ENCODE measurements at regions not wholly inside any gene's neighbourhood (a gene's known extent, or its start where the extent isn't known, plus 50 kb on each side); places are given as distances from the start of the nearest gene placed in this dataset.

- DNase-seq (ENCODE audit: insufficient read length, low spot score) (no peak), FAIRE-seq (no peak)
Observed at GRCh38 chr3:13249664-13250390, 170.3 kb downstream of the NUP210 start.

- no peak for DNase-seq (ENCODE audit: insufficient read length, low spot score)
- FAIRE-seq: no peak
Observed at GRCh38 chr3:13248640-13249039, 171.5 kb downstream of the NUP210 start.

DNA sequence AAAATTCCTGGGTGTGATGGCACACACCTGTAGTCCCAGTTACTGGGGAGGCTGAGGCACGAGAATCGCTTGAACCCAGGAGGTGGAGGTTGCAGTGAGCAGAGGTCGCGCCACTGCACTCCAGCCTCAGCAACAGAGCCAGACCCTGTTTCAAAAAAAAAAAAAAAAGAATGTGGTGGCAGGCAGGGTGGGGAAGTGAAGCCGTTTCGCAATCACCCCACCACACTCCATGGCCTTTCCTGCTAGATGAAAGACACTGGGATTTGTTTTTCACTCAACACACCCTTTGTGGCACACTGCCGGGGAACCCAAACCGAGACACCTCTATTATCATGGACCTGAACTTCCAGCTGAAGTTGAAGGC is 172.4 kb upstream of the IQSEC1 start:
- FAIRE-seq (no peak), DNase-seq (ENCODE audit: insufficient read length, low spot score) (no peak)

DNA sequence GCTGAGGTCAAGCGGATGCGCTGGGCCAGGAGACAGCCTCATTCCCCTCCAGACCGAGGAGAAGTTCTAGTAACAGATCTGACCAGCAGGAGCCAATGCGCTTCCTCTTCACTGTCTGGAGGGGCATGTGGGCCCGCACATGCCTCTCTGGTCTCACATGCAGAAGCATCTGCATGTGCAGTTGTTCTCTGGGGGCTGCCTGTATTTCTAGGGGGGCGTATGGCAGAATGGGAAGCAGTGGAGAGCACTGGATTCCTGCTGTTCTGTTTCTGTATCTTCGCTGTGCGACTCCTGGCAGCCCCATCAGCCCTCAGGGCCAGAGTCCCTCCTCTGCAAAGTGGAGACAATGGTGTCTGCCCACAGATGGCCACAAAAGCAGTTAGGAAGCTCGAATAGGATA is 170.4 kb upstream of the IQSEC1 start:
- DNase-seq (ENCODE audit: insufficient read length, low spot score): no peak
- FAIRE-seq: no peak

DNA sequence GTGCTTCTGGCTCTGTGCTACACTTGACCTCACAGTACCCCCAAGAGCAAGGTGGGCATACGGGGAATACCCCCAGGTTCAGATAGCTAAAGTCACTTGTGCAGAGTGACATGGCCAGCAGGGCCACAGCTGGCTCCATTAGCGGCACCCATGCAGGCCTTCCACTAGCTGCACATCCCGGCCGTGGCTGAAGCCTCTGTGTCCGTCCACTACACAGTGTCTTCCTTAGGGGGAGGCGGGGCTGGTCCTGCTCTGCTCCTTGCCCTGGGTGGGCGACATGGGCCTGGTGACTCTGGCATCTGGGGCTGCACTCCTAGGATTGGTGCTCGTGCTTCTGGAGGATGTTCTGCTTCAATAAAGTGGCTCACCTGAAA is 169.1 kb upstream of the IQSEC1 start:
- DNase-seq (ENCODE audit: insufficient read length, low spot score) (no peak), FAIRE-seq (no peak)

DNA sequence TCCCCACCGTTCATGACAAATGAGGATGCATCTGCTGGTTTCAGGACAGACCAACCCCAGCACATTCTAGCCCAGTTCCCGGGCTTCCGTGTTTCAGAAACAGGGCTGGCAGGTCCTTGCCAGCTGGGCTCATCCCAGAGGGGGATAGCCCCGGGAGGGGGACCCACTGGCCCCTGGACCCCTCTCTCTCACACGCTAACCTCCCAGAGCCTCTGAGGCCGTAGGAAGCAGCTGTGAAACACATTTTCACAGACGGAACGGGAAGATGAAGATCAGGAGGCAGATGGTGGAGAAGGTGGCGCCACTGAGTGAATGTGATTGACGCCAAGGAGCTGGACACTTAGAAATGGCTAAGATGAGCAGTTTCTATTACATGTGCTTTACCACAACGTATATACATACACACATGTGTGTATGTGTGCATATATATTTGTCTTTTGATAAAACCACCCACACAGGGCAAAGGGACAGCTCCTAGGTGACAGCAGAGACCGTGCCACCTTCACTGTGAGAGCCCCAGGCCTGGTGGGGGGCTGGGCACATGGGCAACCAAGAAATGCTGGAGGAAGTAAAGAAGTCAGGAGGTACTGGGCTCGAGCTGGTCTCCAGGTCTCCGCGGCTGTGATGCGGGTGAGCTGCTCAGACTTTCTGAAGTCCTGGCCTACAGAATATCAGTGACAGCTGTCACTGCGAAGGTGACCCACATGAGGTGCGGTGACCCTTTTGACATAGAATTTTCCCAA is 168.6 kb upstream of the IQSEC1 start:
- DNase-seq (ENCODE audit: insufficient read length, low spot score) (no peak), FAIRE-seq (no peak)

- no peak for DNase-seq (ENCODE audit: insufficient read length, low spot score)
- FAIRE-seq: no peak
Observed at GRCh38 chr3:13240928-13241618, 167.8 kb upstream of the IQSEC1 start.

GRCh38 chr3:13239467-13239760 is 166.2 kb upstream of the IQSEC1 start:
- FAIRE-seq: no peak
- no peak for DNase-seq (ENCODE audit: insufficient read length, low spot score)

DNA sequence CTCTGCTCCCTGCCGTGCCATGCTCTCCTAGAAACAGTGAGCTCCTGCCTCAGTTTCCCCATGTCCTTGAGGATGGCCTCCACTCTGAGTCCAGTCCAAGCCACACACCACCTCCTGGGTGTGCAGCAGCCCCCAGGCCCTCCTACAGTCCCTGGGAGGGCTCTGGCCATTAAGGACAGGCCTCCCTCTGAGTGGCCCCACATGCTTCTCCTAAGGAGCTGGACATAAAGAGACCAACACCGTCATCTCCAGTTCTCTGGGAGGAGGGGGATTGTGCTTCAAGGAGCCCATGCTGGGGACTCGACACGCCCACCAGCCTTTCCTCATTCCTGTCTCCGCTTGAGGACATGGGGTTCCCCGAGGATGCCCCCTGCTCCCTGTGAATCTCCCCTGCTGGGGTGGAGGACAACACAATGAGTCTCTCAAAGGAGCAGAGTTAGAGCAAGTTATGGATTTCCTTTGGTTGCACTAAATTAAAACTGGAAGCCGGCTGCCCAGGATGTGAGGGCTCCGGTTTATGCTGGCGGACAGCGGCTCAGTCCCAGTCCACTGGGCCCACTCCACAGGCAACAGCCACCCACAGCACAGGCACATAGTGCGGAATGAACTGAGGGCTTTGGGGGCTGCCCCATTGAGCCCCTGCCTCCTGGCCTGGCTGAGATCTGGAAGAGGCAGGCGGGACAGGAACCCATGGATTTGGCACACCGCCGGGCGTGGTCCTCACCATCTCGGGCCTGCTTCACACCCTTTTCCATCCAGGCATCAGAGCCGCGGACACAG is 165.6 kb upstream of the IQSEC1 start:
- no peak for DNase-seq (ENCODE audit: insufficient read length, low spot score)
- no peak for FAIRE-seq

DNA sequence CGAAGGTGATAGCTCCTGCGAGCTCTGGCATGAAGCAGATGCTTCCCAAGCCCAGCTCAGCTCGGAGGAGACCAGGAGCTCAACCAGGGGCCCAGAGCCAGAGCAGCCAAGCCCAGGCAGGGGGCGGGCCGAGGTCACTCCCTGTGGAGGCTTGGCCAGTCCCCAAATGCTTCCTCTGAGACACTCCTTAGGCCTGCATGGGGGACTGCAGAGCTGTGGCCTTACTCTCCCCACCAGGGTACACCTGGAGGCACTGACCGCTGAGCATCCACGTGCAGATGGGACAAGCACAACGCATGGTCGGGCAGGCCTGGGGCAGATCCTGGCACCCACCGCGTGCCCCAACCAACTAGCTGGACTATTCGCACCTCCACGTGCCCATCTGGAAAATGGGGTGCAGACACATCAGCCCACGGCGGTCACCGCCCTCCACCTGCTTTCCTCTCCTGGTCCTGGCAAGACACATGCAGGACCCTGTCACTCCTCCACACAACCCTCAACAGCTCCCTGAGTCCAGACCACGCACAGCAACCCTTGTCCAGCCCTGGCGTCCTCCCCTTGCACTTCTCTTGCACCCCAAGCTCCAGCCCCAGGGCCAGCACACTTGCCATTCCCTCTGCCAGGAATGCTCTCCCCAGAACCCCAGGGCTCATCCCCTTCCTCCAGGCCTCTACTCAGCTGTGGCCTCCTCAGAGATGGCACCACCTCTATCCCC is 164.7 kb upstream of the IQSEC1 start:
- DNase-seq (ENCODE audit: insufficient read length, low spot score): no peak
- no peak for FAIRE-seq

GRCh38 chr3:13236557-13237173 is 163.4 kb upstream of the IQSEC1 start:
- no peak for DNase-seq (ENCODE audit: insufficient read length, low spot score)
- FAIRE-seq: no peak

- no peak for DNase-seq (ENCODE audit: insufficient read length, low spot score)
- FAIRE-seq: no peak
Observed at GRCh38 chr3:13235897-13236296, 162.7 kb upstream of the IQSEC1 start.

DNA sequence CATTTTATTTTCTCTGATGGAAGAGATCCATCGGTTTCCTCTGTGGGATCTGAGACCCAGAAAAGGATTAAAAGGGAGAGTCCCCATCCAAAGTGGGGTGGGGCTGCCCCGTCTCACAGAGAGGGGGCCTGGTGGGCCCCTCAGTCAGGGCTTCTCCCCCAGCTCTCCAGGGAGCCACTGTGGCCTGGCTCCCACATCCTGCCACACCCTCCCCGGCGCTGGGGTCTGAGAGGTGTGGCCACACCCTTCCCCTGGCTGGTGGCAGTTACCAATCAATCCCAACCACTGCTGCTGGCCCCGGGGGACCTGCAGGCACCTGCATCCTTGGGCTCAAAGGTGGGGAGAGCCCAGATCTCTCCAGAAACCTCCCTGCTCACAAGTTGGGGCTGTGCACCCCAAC is 161.8 kb upstream of the IQSEC1 start:
- FAIRE-seq (no peak), DNase-seq (ENCODE audit: insufficient read length, low spot score) (no peak)

DNA sequence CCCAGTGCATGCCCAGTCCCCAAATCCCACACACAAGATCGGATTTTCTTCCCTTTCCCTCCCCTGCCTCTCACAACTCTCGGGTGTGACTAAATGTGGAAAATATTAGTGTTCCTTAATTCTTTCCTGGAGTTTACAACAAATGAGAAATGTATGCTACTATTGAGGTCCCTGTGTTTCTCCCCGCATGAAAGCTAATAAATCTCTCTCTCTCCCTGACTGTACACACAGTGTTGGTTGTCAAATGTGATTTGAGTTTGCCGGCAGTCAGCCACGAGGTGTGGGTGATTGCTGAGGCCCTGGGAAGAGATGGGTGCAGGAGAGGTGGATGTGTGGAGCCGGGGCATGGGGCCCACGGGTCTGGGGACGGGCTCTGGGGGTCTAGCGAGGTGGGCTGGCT is 161.4 kb upstream of the IQSEC1 start:
- FAIRE-seq (no peak), DNase-seq (ENCODE audit: insufficient read length, low spot score) (no peak)

- DNase-seq (ENCODE audit: insufficient read length, low spot score): no peak
- no peak for FAIRE-seq
Observed at GRCh38 chr3:13233487-13234485, 160.6 kb upstream of the IQSEC1 start.

DNA sequence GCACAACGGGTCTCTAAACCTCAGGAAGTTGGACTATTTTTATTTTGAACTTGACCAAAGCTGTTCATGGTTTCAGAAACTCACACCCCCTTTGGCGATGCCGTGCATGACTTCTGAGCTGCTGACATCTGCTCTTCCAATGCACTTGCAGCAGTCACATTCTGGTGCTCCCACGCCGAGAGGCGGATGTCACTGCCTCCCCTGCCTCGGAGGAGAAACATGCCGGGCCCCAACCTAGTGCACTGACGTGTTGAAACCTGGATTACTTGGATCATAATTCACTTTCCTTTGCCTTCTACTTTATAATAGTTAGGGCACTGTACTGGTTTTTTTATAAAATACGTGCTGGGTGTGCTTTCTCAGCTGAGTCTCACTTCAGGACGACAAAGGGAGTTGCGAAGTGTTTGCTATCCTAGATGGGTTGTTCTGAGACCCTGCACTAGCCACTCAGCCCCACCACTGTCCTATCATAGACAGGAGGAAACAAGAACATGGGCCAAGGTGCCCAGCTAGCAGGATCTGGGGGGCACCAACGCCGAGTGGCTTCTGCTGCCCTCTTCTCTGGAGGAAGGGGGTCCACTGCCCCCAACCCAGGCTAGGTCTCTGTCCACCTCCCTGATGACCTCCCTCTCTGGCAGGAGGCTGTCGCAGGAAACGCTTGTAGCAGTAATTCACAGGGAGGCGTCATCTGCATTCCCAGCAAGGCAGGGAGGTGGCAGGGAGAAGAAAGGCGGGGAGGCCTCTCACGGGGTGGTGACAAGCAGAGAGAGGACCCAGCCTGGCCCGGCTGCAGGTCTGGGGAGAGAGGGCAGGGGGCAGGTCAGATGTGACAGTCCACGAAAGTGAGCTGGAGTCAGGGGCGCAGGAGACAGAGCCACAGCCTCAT is 158.8 kb upstream of the IQSEC1 start:
- DNase-seq (ENCODE audit: insufficient read length, low spot score): no peak
- no peak for FAIRE-seq

- DNase-seq (ENCODE audit: insufficient read length, low spot score) (no peak), FAIRE-seq (no peak)
Observed at GRCh38 chr3:13229273-13229949, 156.2 kb upstream of the IQSEC1 start.

- DNase-seq (ENCODE audit: insufficient read length, low spot score): no peak
- FAIRE-seq: no peak
Observed at GRCh38 chr3:13228584-13228983, 155.4 kb upstream of the IQSEC1 start.

Measured in HTR-8/SVneo (cell line).